ENCODE measurements at regions not wholly inside any gene's neighbourhood (a gene's known extent, or its start where the extent isn't known, plus 50 kb on each side); places are given as distances from the start of the nearest gene placed in this dataset.

DNA sequence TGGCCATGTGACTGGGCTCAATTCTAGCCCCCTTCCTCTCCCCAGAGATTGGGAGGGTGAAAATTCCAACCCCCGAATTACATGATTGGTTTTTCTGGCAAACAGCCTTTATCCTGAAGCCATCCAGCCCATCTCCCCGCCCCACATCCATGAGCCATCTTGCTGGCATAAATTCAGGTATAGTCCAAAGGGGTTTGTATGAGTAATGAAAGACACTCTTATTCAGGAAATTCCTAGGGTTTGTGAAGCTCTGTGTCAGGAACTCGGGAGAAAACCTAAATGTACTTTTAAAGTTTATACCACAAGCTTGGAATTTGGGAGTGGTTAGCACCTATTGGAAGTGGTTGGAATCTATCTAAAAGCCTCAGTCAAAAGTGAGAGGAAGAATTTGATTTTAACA lies 80.6 kb upstream of the SIMC1 start:
- H3K27ac ChIP-seq (replicated peaks) = no peak overlapping the region
- peaks cover 6% of the 10 kb centered on the region for H3K27me3 ChIP-seq (ENCODE audit: insufficient read depth, poor library complexity, severe bottlenecking)
- TF ChIP-seq, protein P1, sequence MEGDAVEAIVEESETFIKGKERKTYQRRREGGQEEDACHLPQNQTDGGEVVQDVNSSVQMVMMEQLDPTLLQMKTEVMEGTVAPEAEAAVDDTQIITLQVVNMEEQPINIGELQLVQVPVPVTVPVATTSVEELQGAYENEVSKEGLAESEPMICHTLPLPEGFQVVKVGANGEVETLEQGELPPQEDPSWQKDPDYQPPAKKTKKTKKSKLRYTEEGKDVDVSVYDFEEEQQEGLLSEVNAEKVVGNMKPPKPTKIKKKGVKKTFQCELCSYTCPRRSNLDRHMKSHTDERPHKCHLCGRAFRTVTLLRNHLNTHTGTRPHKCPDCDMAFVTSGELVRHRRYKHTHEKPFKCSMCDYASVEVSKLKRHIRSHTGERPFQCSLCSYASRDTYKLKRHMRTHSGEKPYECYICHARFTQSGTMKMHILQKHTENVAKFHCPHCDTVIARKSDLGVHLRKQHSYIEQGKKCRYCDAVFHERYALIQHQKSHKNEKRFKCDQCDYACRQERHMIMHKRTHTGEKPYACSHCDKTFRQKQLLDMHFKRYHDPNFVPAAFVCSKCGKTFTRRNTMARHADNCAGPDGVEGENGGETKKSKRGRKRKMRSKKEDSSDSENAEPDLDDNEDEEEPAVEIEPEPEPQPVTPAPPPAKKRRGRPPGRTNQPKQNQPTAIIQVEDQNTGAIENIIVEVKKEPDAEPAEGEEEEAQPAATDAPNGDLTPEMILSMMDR (IDR thresholded peaks at IDR 0.05; ENCODE audit: insufficient read depth, low read length) = no peak
- TF ChIP-seq SPI1 (IDR thresholded peaks at IDR 0.05; ENCODE audit: borderline replicate concordance, low read depth) = no peak
- no peak for TF ChIP-seq GABPA (IDR thresholded peaks at IDR 0.05; ENCODE audit: low read depth)
- TF ChIP-seq POLR2AphosphoS5 (IDR thresholded peaks at IDR 0.05; ENCODE audit: low read depth) = no peak
- no peak for TF ChIP-seq REST (IDR thresholded peaks at IDR 0.05; ENCODE audit: insufficient replicate concordance, low read depth)
- DNase-seq (ENCODE audit: low read depth in 1 of 2, low spot score in 1 of 2) = no peak
- H3K4me3 ChIP-seq (replicated peaks; ENCODE audit: insufficient read depth, low read length) = no peak overlapping the region

GRCh38 chr5:176161431-176161830 lies 76.8 kb upstream of the SIMC1 start:
- Histone ChIP-seq H3K27ac (replicated peaks) (no peak overlapping the region), H3K27me3 (ENCODE audit: insufficient read depth, poor library complexity, severe bottlenecking) (peaks cover 13% of the 10 kb centered on the region), H3K4me3 (replicated peaks; ENCODE audit: insufficient read depth, low read length) (no peak overlapping the region)
- TF ChIP-seq GABPA (IDR thresholded peaks at IDR 0.05; ENCODE audit: low read depth) (no peak), SPI1 (IDR thresholded peaks at IDR 0.05; ENCODE audit: borderline replicate concordance, low read depth) (no peak), POLR2AphosphoS5 (IDR thresholded peaks at IDR 0.05; ENCODE audit: low read depth) (no peak), REST (IDR thresholded peaks at IDR 0.05; ENCODE audit: insufficient replicate concordance, low read depth) (no peak)
- TF ChIP-seq, protein P1 (IDR thresholded peaks at IDR 0.05; ENCODE audit: insufficient read depth, low read length) = no peak
- DNase-seq (ENCODE audit: low read depth in 1 of 2, low spot score in 1 of 2) = no peak

DNA sequence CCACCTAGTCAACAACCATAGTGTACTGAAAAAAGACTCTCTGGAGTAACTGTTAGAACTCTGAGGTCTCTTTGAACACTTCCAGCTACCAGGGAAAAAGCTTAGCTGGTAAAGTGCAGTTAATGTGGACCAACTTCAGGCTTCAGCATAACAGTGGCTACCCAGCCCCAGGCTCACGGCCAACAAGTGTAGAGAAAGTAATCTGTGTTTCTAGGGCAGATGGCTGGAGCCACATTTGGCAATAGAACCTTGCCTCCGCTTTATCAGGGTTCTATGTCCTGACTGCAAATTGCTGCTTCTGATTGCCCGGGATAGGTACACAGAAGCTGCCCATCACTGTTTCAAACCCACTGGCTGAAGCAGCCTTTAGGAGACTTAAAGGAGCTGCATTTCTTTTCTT lies 76.0 kb upstream of the SIMC1 start:
- peaks cover 11% of the 10 kb centered on the region for H3K27me3 ChIP-seq (ENCODE audit: insufficient read depth, poor library complexity, severe bottlenecking)
- no peak overlapping the region for H3K4me3 ChIP-seq (replicated peaks; ENCODE audit: insufficient read depth, low read length)
- H3K27ac ChIP-seq (replicated peaks) = no peak overlapping the region
- DNase-seq (ENCODE audit: low read depth in 1 of 2, low spot score in 1 of 2) = no peak
- TF ChIP-seq, protein P1 (IDR thresholded peaks at IDR 0.05; ENCODE audit: insufficient read depth, low read length) = no peak
- TF ChIP-seq POLR2AphosphoS5 (IDR thresholded peaks at IDR 0.05; ENCODE audit: low read depth) = no peak
- no peak for TF ChIP-seq REST (IDR thresholded peaks at IDR 0.05; ENCODE audit: insufficient replicate concordance, low read depth)
- no peak for TF ChIP-seq GABPA (IDR thresholded peaks at IDR 0.05; ENCODE audit: low read depth)
- no peak for TF ChIP-seq SPI1 (IDR thresholded peaks at IDR 0.05; ENCODE audit: borderline replicate concordance, low read depth)
